Activated T-cell treated with anti-CD3 and anti-CD28 coated beads, Interleukin-2, amount 50 U/mL, for 24 hours (primary cell): ENCODE measurements at regions not wholly inside any gene's neighbourhood (a gene's known extent, or its start where the extent isn't known, plus 50 kb on each side); places are given as distances from the start of the nearest gene placed in this dataset.
A peak's percentile ranks its signal among the peaks of the same experiment; 100 is the strongest.
"Not testable (repeated sequence)": the region's sequence is repeated elsewhere in the genome, so short reads cannot be mapped to it uniquely, and the experiment has no call there.

Experiments used
- DNase-seq: peaks from one replicate; pipeline ENCODE4 v3.0.0-alpha.2; 2020
- H3K27ac Mint-ChIP-seq: 2 replicates; pipeline ENCODE4 v1.8.0; 2020; ENCODE audit warnings: mild to moderate bottlenecking, mixed read lengths
- H3K27me3 Mint-ChIP-seq: 2 replicates; pipeline ENCODE4 v1.8.0; 2020; ENCODE audit warnings: mixed read lengths
- H3K36me3 Mint-ChIP-seq: 2 replicates; pipeline ENCODE4 v1.8.0; 2020; ENCODE audit warnings: low read depth, mixed read lengths
- H3K4me1 Mint-ChIP-seq: 2 replicates; pipeline ENCODE4 v1.8.0; 2020; ENCODE audit warnings: low read depth, mixed read lengths
- H3K4me3 Mint-ChIP-seq: 2 replicates; pipeline ENCODE4 v1.8.0; 2020; ENCODE audit warnings: mild to moderate bottlenecking, moderate library complexity, mixed read lengths
- H3K9me3 Mint-ChIP-seq: 2 replicates; pipeline ENCODE4 v1.8.0; 2020; ENCODE audit warnings: mixed read lengths

DNA sequence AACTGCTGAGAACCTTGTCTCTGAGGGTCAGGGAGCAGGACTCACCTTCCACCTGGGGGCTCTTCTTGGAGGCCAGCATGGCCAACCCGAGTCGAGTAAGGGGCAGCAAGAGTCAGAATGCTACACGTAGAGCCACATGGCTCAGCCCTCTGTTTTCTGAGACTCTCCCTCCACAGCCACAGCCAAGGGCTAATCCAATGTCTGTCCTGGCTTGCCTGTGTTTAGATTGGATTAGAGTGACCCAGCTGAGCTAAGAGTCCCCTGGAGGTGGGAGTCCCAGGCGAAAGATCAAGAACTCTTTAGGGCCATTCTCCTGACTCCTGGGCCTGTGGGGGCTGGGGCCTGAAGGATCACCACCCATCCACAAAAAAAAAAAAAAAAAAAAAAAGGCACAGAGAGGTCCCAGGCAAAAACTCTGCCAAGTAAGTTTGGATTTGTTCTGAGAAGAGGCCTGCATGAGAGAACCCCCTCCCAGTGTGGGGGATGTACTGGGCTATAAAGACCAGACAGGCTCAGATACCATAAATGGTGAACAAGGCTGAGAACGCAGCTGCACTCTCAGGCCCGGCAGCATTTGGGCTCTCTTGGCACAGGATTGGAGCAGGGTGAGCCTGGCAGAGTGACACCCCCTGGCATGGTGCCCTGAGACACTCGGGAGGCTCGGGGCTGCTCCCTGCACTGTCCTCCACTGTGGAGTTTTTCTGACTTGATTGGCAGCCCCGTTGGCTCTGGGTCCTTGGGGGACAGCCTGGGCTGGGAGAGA, 88.0 kb upstream of the OSBPL11 start:
- DNase-seq: no peak
- Mint-ChIP-seq H3K4me3 (no peak overlapping the region), H3K27me3 (peaks cover 12% of the 10 kb centered on the region), H3K36me3 (no peaks in the 10 kb centered on the region), H3K27ac (no peak overlapping the region), H3K4me1 (no peaks in the 10 kb centered on the region), H3K9me3 (no peaks in the 10 kb centered on the region)

DNA sequence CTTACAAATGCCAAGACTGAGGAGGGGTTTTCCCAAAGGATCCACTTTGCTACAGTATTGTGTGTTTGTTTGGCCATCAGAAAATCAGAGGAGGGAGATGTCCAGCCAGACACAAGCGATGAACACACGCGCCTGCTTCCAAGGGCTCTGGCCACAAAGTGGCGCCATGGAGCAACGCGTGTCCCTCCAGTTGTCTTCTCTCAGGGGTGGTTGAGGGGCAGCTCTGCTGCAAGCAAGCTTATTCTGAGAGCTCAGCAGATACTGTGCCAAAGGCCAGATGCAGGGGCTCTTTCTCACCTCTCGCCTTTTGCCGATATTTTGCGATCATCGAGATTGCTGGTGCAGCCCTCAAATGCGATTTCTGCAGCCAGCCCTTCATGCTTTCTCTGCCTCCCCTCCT, 88.9 kb upstream of the OSBPL11 start:
- no peaks in the 10 kb centered on the region for H3K9me3 Mint-ChIP-seq
- H3K4me1 Mint-ChIP-seq: no peaks in the 10 kb centered on the region
- H3K4me3 Mint-ChIP-seq: no peak overlapping the region
- peaks cover 12% of the 10 kb centered on the region for H3K27me3 Mint-ChIP-seq
- no peak for DNase-seq
- H3K27ac Mint-ChIP-seq: no peak overlapping the region
- no peaks in the 10 kb centered on the region for H3K36me3 Mint-ChIP-seq

GRCh38 chr3:125685741-125686140, 90.4 kb upstream of the OSBPL11 start:
- H3K4me3 Mint-ChIP-seq, H3K36me3 Mint-ChIP-seq, H3K4me1 Mint-ChIP-seq, H3K27ac Mint-ChIP-seq, DNase-seq, H3K9me3 Mint-ChIP-seq: not testable (repeated sequence)
- peaks cover 12% of the 10 kb centered on the region for H3K27me3 Mint-ChIP-seq

DNA sequence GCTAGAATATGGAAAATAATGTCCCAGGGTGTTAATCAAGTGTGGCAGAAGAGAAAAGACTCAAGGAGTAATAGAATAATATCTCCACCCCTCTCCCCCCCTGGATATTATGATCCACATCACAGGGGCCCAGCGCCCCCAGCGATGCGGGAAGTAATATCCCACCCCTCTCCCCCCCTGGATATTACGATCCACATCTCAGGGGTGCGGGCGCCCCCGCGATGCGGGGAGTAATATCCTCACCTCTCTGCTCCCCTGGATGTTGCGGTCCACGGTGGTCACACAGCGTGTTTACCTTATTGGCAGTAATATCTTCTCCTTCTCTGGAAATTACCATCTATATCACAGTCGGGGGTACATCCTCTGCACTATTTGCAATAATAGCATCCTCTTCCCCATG, 97.1 kb upstream of the OSBPL11 start:
- Mint-ChIP-seq H3K36me3 (no peaks in the 10 kb centered on the region), H3K4me1 (no peaks in the 10 kb centered on the region), H3K27me3 (no peaks in the 10 kb centered on the region), H3K4me3 (no peak overlapping the region), H3K9me3 (no peaks in the 10 kb centered on the region), H3K27ac (no peak overlapping the region)
- no peak for DNase-seq

DNA sequence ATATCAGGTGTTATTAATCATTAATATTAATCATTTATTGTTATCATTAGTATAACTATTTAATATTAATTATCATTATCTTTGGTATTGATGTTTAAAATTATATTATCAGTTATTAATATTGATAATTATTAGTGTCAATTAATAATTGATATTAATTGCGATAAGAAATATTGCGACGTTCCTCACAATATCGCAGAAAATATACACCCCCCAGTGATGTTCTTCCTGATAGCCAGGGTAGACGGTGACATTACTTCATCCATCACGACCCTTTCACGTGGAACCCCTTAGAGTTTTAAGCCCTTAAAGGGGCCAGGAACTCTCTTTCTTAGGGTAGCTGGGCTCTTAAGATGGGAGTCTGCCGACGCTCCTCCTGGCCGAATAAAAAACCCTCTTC, 98.6 kb upstream of the OSBPL11 start:
- H3K27ac Mint-ChIP-seq: no peak overlapping the region
- H3K4me3 Mint-ChIP-seq: no peak overlapping the region
- H3K27me3 Mint-ChIP-seq: no peaks in the 10 kb centered on the region
- DNase-seq: no peak
- H3K9me3 Mint-ChIP-seq: no peaks in the 10 kb centered on the region
- H3K36me3 Mint-ChIP-seq: no peaks in the 10 kb centered on the region
- H3K4me1 Mint-ChIP-seq: peaks cover 8% of the 10 kb centered on the region

GRCh38 chr3:125694761-125695294, 99.5 kb upstream of the OSBPL11 start:
- H3K27ac Mint-ChIP-seq: no peak overlapping the region
- no peaks in the 10 kb centered on the region for H3K27me3 Mint-ChIP-seq
- peaks cover 8% of the 10 kb centered on the region for H3K4me1 Mint-ChIP-seq
- no peak overlapping the region for H3K4me3 Mint-ChIP-seq
- H3K36me3 Mint-ChIP-seq: no peaks in the 10 kb centered on the region
- no peaks in the 10 kb centered on the region for H3K9me3 Mint-ChIP-seq
- DNase-seq: no peak

DNA sequence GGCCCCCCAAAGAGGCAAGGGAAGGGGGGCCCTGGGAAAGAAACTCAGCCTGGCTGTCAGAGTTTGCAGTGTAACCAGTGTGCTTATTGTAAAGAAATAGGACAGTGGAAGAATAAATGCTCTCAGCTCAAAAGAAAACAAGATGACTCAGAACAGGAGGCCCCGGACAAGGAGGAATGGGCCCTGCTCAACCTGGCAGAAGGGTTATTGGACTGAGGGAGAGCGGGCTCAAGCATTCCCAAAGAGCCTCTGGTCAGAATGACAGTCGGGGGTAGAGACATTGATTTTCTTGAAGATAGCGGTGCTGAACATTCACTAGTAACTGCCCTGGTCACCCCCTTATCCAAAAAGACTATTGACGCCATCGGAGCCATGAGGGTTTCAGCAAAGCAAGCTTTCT, 100.4 kb upstream of the OSBPL11 start:
- Mint-ChIP-seq H3K27ac (no peak overlapping the region), H3K9me3 (no peaks in the 10 kb centered on the region), H3K4me3 (no peak overlapping the region), H3K36me3 (no peaks in the 10 kb centered on the region), H3K4me1 (peaks cover 8% of the 10 kb centered on the region), H3K27me3 (no peaks in the 10 kb centered on the region)
- DNase-seq: no peak

- not testable (repeated sequence) for H3K36me3 Mint-ChIP-seq, H3K27me3 Mint-ChIP-seq, H3K27ac Mint-ChIP-seq, DNase-seq, H3K9me3 Mint-ChIP-seq, H3K4me3 Mint-ChIP-seq, H3K4me1 Mint-ChIP-seq
Measured at GRCh38 chr3:125697126-125697525, 101.8 kb upstream of the OSBPL11 start.

DNA sequence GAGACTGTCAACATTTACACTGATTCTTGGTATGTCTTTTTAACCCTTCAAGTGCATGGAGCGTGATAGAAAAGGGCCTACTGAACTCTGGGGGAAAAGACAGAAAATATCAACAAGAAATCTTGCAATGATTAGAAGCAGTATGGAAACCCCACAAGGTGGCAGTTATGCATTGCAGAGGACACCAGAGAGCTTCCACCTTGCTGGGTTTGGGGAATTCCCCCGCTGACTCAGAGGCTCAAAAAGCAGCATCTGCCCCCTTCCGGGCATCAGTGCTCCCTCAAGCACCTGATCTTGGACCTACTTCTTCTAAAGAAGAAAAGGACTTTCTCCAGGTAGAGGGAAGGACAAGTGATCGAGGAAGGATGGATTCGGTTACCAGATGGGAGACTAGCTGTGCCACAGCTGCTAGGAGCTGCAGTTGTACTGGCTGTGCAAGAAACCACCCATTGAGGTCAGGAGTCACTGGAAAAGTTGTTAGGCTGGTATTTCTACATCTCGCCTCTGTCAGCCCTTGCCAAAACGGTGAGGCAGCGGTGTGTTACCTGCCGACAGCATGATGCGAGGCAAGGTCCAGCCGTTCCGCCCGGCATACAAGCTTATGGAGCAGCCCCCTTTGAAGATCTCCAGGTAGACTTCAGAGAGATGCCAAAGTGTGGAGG, 102.8 kb upstream of the OSBPL11 start:
- H3K4me1 Mint-ChIP-seq, H3K4me3 Mint-ChIP-seq, H3K36me3 Mint-ChIP-seq, H3K27ac Mint-ChIP-seq, H3K9me3 Mint-ChIP-seq, H3K27me3 Mint-ChIP-seq: not testable (repeated sequence)
- DNase-seq: peak; percentile 42

- Mint-ChIP-seq H3K27ac (no peak overlapping the region), H3K4me1 (peaks cover 4% of the 10 kb centered on the region), H3K27me3 (no peaks in the 10 kb centered on the region), H3K36me3 (no peaks in the 10 kb centered on the region), H3K4me3 (no peak overlapping the region), H3K9me3 (no peaks in the 10 kb centered on the region)
- DNase-seq: no peak
Measured at GRCh38 chr3:125715651-125716050, 120.4 kb upstream of the OSBPL11 start.

- not testable (repeated sequence) for H3K4me1 Mint-ChIP-seq, H3K36me3 Mint-ChIP-seq, H3K4me3 Mint-ChIP-seq
Measured at GRCh38 chr3:125732151-125732550, 136.9 kb upstream of the OSBPL11 start.

DNA sequence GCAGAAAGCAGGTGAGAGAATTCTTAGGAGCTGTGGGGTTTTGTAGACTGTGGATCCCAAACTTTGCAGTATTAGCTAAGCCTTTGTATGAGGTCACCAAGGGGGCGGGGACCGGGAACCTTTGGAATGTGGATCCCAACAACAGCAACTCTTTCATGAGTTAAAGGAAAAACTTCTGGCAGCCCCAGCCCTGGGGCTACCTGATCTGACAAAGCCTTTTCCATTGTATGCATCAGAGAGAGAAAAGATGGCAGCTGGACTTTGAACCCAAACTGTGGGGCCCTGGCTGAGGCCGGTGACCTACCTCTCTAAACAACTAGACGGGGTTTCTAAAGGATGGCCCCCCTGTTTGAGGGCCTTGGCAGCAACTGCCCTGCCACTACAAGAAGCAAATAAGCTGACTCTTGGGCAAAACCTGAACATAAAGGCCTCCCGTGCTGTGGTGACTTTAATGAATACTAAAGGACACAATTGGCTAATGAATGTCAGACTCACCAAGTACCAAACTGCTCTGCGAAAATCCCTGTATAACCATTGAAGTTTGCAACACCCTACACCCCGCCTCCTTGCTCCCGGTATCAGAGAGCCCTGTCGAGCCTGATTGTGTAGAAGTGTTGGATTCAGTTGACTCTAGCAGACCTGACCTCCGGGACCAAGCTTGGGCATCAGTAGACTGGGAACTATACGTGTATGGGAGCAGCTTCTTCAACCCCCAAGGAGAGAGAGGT, 146.9 kb upstream of the OSBPL11 start:
- H3K36me3 Mint-ChIP-seq, H3K27me3 Mint-ChIP-seq, DNase-seq, H3K9me3 Mint-ChIP-seq, H3K27ac Mint-ChIP-seq, H3K4me3 Mint-ChIP-seq: not testable (repeated sequence)
- peaks cover 12% of the 10 kb centered on the region for H3K4me1 Mint-ChIP-seq

More at GRCh38 chr3:125732151-125732550, 136.9 kb upstream of the OSBPL11 start:
- not testable (repeated sequence) for H3K27ac Mint-ChIP-seq, H3K27me3 Mint-ChIP-seq, H3K9me3 Mint-ChIP-seq, DNase-seq

DNA sequence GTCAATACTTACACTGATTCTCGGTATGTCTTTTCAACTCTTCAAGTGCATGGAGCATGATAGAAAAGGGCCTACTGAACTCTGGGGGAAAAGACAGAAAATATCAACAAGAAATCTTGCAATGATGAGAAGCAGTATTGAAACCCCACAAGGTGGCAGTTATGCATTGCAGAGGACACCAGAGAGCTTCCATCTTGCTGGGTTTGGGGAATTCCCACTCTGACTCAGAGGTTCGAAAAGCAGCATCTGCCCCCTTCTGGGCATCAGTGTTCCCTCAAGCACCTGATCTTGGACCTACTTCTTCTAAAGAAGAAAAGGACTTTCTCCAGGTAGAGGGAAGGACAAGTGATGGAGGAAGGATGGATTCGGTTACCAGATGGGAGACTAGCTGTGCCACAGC, 147.5 kb upstream of the OSBPL11 start:
- not testable (repeated sequence) for H3K36me3 Mint-ChIP-seq, H3K9me3 Mint-ChIP-seq, H3K27me3 Mint-ChIP-seq, H3K4me3 Mint-ChIP-seq
- DNase-seq: peak; percentile 36
- Mint-ChIP-seq H3K27ac (peak overlapping the region; percentile 33), H3K4me1 (peaks cover 12% of the 10 kb centered on the region)

GRCh38 chr3:125757050-125757449, 161.8 kb upstream of the OSBPL11 start:
- H3K27me3 Mint-ChIP-seq, H3K9me3 Mint-ChIP-seq, H3K36me3 Mint-ChIP-seq: not testable (repeated sequence)

GRCh38 chr3:125758641-125759130, 163.4 kb upstream of the OSBPL11 start:
- not testable (repeated sequence) for H3K27ac Mint-ChIP-seq, H3K4me1 Mint-ChIP-seq, H3K9me3 Mint-ChIP-seq, H3K4me3 Mint-ChIP-seq, H3K36me3 Mint-ChIP-seq, DNase-seq, H3K27me3 Mint-ChIP-seq

More at GRCh38 chr3:125757050-125757449, 161.8 kb upstream of the OSBPL11 start:
- not testable (repeated sequence) for H3K27ac Mint-ChIP-seq, H3K4me1 Mint-ChIP-seq, DNase-seq, H3K4me3 Mint-ChIP-seq
